Embryonic facial prominence (tissue), 1 donor: ENCODE measurements at regions not wholly inside any gene's neighbourhood (a gene's known extent, or its start where the extent isn't known, plus 50 kb on each side); places are given as distances from the start of the nearest gene placed in this dataset.
"Not testable (repeated sequence)": the region's sequence is repeated elsewhere in the genome, so short reads cannot be mapped to it uniquely, and the experiment has no call there.

Source experiments
- DNase-seq: peaks from one replicate; pipeline ENCODE4 v3.0.0-alpha.2; 2016; ENCODE audit errors: extremely low spot score

DNA sequence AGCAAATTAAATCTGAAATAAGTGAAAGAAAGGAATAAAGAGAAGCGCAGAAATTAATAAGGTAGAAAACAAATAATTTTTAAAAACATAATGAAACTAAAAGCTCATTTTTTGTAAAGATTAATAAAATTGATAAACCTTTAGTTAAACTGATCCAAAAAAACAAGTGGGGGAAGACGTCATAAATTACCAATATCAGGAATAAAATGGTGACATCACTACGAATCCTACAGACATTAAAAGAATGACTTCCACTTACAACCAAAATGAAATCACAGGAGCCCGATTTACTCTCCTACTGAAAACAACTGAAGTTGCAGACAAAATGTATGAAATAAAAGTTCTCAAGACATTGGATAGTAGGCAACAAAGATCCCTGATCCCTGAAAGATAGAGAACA lies 68.1 kb upstream of the IFFO2 start:
- DNase-seq: no peak

GRCh38 chr1:19023787-19024186 lies 67.3 kb upstream of the IFFO2 start:
- no peak for DNase-seq

DNA sequence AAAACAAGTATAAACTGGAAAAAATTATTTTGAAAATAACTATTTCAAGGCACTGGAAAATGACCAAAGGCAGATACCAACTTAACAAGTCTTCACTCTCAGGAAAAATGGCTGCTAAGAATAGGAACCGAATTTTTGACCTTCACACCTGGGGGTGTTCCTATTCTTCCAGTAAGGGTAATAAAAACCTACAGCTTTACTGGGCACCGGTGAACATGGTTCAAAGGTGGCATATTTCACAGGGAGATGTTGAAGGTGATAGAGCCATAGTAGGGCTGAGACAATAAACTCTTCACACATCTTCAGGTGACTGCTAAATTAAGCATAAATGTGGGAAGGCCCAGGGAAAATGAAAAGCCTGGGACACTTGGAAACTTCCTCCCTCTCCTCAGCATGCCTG lies 65.4 kb upstream of the IFFO2 start:
- DNase-seq: no peak

DNA sequence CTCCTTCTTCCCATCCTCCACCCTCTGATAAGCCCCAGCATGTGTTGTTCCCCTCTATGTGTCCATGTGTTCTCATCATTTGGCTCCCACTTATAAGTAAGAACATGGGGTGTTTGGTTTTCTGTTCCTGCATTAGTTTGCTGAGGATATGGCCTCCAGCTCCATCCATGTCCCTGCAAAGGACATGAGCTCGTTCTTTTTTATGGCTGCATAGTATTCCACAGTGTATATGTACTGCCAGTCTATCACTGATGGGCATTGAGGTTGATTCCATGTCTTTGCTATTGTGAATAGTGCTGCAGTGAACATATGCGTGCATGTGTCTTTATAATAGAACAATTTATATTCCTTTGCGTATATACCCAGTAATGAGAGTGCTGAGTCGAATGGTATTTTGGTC lies 62.8 kb upstream of the IFFO2 start:
- DNase-seq: not testable (repeated sequence)

GRCh38 chr1:19015476-19015875 lies 59.0 kb upstream of the IFFO2 start:
- no peak for DNase-seq

- no peak for DNase-seq
Observed at GRCh38 chr1:19014765-19015164, 58.3 kb upstream of the IFFO2 start.

DNA sequence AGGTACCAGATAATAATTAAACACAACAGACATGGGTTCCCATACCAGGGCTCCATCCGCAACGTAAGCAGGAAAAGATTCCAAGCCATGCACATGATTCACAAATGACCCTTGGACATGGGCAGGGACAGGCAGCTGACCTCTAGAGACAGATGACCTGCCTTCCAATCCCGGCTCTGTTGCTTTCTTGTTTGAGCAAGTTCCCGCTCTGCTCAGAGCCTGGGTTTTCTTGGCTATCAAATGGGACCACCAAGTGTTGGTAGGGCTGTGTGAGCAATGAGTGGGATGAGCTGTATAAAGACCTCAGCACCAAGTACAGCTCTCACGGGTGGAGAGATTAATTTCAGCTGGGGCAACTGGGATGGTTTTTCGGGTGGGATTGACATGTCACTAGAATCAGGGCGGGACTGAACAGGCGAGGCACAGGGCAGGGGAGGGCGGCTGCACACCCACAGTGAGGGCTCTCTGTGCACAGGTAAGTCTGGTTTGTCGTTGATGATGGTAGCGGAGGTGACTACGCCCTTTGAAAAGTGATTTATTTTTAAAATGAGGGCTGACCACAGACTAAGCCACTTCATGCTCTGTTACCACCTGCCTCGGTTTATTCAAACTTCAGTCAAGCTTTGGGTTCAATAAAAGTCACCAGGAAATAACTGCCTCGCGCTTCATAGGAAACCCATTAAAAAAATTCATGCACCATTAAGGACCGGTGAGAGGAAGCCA lies 57.5 kb upstream of the IFFO2 start:
- no peak for DNase-seq

GRCh38 chr1:19011845-19012231 lies 55.4 kb upstream of the IFFO2 start:
- no peak for DNase-seq

- DNase-seq: peak; percentile 46
Observed at GRCh38 chr1:19010995-19011844, 54.7 kb upstream of the IFFO2 start.

DNA sequence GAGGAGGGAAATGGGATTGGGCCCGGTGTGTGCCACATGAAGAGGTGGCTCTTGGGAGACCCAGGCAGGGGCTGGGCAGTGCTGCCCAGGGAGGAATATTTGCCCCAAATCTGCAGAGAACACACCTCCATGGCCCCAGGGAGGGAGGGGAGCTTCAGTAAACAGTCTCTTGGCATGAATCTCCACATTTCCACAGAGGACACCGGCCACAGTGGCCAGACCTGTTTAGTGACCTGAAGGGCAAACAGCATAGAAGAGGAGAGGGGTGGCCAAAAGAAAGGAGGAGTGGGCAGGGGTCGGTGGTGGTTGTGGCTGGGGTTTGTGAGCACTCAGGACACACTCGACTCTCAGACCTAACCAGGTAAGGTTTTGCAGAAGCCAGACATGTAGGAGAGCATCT lies 54.0 kb upstream of the IFFO2 start:
- DNase-seq: peak; percentile 25

- DNase-seq: no peak
Observed at GRCh38 chr1:19009882-19010321, 53.4 kb upstream of the IFFO2 start.

DNA sequence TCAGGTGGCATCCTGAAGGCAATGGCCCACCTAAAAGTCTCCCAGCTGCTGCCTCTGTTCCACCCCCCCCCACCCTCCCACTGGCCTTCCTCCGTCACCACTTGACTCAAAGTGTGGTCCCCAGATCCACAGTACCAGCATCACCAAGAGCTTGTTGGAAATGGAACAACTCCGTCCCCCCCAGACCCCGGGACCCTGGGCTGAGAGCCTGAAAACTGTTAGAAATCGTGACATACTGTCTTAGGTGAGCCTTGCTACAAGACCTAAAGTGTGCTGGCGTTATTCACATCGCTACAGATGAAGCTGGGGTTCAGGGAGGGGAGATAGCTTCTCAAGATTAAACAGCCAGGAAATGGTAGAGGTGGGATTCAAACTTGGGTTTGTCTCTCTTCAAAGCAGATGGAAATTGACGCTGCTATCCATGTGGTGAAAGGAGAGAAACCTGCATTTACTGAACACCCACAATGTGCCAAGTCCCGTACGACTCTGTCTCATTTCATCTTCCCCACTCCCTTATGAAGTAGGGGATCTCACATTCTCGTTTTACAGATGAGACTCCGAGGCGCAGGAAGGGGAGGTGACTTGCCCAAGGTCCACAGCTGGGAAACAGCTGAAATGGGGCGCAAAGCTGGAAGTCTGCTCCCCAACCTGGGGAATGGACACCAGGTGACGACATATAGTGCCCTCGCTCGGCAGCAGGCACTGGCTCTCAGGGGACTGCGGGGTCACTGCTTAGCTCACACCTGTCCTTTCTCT lies 52.8 kb upstream of the IFFO2 start:
- no peak for DNase-seq

- peak; percentile 94 for DNase-seq
Observed at GRCh38 chr1:19007491-19008441, 51.3 kb upstream of the IFFO2 start.

DNA sequence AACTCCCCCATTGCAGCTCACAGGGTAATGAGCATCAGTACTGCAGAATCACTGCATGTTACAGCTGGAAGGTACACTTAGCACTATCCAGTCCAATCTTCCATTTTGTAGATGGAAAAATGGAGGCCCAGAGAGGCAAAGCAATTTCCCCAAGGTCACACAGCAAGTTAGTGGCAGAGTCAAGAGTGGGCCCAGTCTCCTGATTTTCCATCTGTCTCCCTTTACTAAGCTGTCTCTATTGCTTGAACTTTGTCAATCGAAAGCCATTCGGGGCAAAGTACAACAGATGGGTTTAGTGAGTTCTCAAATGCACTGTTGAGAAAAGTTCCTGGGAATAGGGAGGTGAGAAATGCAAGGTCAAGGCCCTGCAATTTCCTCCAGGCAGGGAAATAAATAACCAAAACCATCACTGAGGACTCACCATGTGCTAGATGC lies 50.4 kb upstream of the IFFO2 start:
- no peak for DNase-seq
